ENCODE measurements at regions not wholly inside any gene's neighbourhood (a gene's known extent, or its start where the extent isn't known, plus 50 kb on each side); places are given as distances from the start of the nearest gene placed in this dataset.
A peak's percentile ranks its signal among the peaks of the same experiment; 100 is the strongest.

GRCh38 chr6:16947375-16948015, 154.4 kb upstream of the STMND1 start:
- TF ChIP-seq, protein P1, sequence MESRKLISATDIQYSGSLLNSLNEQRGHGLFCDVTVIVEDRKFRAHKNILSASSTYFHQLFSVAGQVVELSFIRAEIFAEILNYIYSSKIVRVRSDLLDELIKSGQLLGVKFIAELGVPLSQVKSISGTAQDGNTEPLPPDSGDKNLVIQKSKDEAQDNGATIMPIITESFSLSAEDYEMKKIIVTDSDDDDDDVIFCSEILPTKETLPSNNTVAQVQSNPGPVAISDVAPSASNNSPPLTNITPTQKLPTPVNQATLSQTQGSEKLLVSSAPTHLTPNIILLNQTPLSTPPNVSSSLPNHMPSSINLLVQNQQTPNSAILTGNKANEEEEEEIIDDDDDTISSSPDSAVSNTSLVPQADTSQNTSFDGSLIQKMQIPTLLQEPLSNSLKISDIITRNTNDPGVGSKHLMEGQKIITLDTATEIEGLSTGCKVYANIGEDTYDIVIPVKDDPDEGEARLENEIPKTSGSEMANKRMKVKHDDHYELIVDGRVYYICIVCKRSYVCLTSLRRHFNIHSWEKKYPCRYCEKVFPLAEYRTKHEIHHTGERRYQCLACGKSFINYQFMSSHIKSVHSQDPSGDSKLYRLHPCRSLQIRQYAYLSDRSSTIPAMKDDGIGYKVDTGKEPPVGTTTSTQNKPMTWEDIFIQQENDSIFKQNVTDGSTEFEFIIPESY (IDR thresholded peaks at IDR 0.05; ENCODE audit: borderline replicate concordance, low read depth): peak; percentile 89
- TF ChIP-seq FOXM1 (IDR thresholded peaks at IDR 0.05; ENCODE audit: low read depth): peak; percentile 95
- no peak for TF ChIP-seq NRF1 (IDR thresholded peaks at IDR 0.05; ENCODE audit: low read depth, low read length)
- peak; percentile 88 for TF ChIP-seq ELF1 (IDR thresholded peaks at IDR 0.05)
- 0 out of 2 replicates have a peak, but pooled peaks have one; percentile 29 for TF ChIP-seq TAF1 (IDR thresholded peaks at IDR 0.05; ENCODE audit: borderline replicate concordance, low read depth, low read length)
- no peak for TF ChIP-seq RCOR1 (IDR thresholded peaks at IDR 0.05; ENCODE audit: low read length)
- peak; percentile 92 for TF ChIP-seq JUND (IDR thresholded peaks at IDR 0.05)
- TF ChIP-seq EP300 (IDR thresholded peaks at IDR 0.05; ENCODE audit: borderline replicate concordance in 1 of 2, low read depth in 1 of 2, low read length in 1 of 2): peak; percentile 78 to 99
- peak; percentile 63; the same call in 1 of the 2 replicates for TF ChIP-seq MAX (IDR thresholded peaks at IDR 0.05; ENCODE audit: low read depth)
- no peak for TF ChIP-seq GATA2 (CRISPR knock-in tag; IDR thresholded peaks at IDR 0.05)
- peak; percentile 57; the same call in 1 of the 2 replicates for TF ChIP-seq YY1 (IDR thresholded peaks at IDR 0.05; ENCODE audit: low read depth)
- TF ChIP-seq, protein P2, sequence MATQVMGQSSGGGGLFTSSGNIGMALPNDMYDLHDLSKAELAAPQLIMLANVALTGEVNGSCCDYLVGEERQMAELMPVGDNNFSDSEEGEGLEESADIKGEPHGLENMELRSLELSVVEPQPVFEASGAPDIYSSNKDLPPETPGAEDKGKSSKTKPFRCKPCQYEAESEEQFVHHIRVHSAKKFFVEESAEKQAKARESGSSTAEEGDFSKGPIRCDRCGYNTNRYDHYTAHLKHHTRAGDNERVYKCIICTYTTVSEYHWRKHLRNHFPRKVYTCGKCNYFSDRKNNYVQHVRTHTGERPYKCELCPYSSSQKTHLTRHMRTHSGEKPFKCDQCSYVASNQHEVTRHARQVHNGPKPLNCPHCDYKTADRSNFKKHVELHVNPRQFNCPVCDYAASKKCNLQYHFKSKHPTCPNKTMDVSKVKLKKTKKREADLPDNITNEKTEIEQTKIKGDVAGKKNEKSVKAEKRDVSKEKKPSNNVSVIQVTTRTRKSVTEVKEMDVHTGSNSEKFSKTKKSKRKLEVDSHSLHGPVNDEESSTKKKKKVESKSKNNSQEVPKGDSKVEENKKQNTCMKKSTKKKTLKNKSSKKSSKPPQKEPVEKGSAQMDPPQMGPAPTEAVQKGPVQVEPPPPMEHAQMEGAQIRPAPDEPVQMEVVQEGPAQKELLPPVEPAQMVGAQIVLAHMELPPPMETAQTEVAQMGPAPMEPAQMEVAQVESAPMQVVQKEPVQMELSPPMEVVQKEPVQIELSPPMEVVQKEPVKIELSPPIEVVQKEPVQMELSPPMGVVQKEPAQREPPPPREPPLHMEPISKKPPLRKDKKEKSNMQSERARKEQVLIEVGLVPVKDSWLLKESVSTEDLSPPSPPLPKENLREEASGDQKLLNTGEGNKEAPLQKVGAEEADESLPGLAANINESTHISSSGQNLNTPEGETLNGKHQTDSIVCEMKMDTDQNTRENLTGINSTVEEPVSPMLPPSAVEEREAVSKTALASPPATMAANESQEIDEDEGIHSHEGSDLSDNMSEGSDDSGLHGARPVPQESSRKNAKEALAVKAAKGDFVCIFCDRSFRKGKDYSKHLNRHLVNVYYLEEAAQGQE (IDR thresholded peaks at IDR 0.05; ENCODE audit: low read depth, low read length): 0 out of 2 replicates have a peak, but pooled peaks have one; percentile 5
- TF ChIP-seq PBX3 (IDR thresholded peaks at IDR 0.05): peak; percentile 99
- peak; percentile 68 for TF ChIP-seq FOSL2 (IDR thresholded peaks at IDR 0.05; ENCODE audit: borderline replicate concordance, low read depth)
- TF ChIP-seq MEF2A (IDR thresholded peaks at IDR 0.05; ENCODE audit: borderline replicate concordance, low read depth): peak; percentile 77; the same call in 1 of the 2 replicates
- peak; percentile 94 for TF ChIP-seq SIN3A (IDR thresholded peaks at IDR 0.05; ENCODE audit: borderline replicate concordance, low read depth, low read length)
- peak; percentile 97 for TF ChIP-seq TCF12 (IDR thresholded peaks at IDR 0.05)
- TF ChIP-seq TEAD4 (IDR thresholded peaks at IDR 0.05; ENCODE audit: borderline replicate concordance, insufficient read depth): peak; percentile 96
- TF ChIP-seq POLR2AphosphoS5 (IDR thresholded peaks at IDR 0.05; ENCODE audit: low read depth, low read length): peak; percentile 85
- TF ChIP-seq, protein P3, sequence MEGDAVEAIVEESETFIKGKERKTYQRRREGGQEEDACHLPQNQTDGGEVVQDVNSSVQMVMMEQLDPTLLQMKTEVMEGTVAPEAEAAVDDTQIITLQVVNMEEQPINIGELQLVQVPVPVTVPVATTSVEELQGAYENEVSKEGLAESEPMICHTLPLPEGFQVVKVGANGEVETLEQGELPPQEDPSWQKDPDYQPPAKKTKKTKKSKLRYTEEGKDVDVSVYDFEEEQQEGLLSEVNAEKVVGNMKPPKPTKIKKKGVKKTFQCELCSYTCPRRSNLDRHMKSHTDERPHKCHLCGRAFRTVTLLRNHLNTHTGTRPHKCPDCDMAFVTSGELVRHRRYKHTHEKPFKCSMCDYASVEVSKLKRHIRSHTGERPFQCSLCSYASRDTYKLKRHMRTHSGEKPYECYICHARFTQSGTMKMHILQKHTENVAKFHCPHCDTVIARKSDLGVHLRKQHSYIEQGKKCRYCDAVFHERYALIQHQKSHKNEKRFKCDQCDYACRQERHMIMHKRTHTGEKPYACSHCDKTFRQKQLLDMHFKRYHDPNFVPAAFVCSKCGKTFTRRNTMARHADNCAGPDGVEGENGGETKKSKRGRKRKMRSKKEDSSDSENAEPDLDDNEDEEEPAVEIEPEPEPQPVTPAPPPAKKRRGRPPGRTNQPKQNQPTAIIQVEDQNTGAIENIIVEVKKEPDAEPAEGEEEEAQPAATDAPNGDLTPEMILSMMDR (IDR thresholded peaks at IDR 0.05): no peak
- peak; percentile 97 for TF ChIP-seq NFIC (IDR thresholded peaks at IDR 0.05; ENCODE audit: borderline replicate concordance)
- TF ChIP-seq CHD2 (IDR thresholded peaks at IDR 0.05; ENCODE audit: low read length, partially characterized antibody): no peak
- no peak for TF ChIP-seq RAD21 (IDR thresholded peaks at IDR 0.05; ENCODE audit: low read length)
- peak; percentile 91 for TF ChIP-seq RXRA (IDR thresholded peaks at IDR 0.05; ENCODE audit: borderline replicate concordance, low read depth)
- no peak for TF ChIP-seq EZH2phosphoT487 (IDR thresholded peaks at IDR 0.05; ENCODE audit: borderline replicate concordance, low read depth)

More at GRCh38 chr6:16947375-16948015, 154.4 kb upstream of the STMND1 start:
- no peak for DNase-seq
- no peaks in the 10 kb centered on the region for H3K9me3 ChIP-seq
- H4K20me1 ChIP-seq (ENCODE audit: insufficient read depth): no peaks in the 10 kb centered on the region
- peaks cover 23% of the 10 kb centered on the region for H3F3A ChIP-seq (replicated peaks; ENCODE audit: insufficient read depth)
- peak overlapping the region; percentile 49; the same call in 1 of the 2 replicates for H3K4me2 ChIP-seq
- peaks cover 4 to 36% of the 10 kb centered on the region in 2 experiments; a peak in 3 of 4 replicates for H3K4me1 ChIP-seq (ENCODE audit: control insufficient read depth in 1 of 2, insufficient read depth in 2 of 2, low read depth in 1 of 2, low read length in 1 of 2)
- peak overlapping the region; percentile 55; the same call in 1 of the 2 replicates for H3K9ac ChIP-seq
- POLR2A ChIA-PET: no interaction called here
- H3K27ac ChIP-seq (ENCODE audit: low read depth in 2 of 2, low read length in 1 of 2): peak overlapping the region; percentile 85 to 95
- H3K79me2 ChIP-seq (ENCODE audit: insufficient read depth): no peaks in the 10 kb centered on the region
- CTCF ChIA-PET: interaction anchor here (7.3 kb wide), 1 partner anchor 16 kb away, joined by 45 read pairs; no protein-coding TSS in a partner anchor
- H2AFZ ChIP-seq (ENCODE audit: low read depth): 0 out of 2 replicates have a peak overlapping the region, but pooled peaks have one; percentile 2
- no peak overlapping the region for H3K4me3 ChIP-seq (ENCODE audit: low read depth in 2 of 2, low read length in 1 of 2)
- H3K27me3 ChIP-seq (ENCODE audit: insufficient read depth): no peaks in the 10 kb centered on the region
- no peaks in the 10 kb centered on the region for H3K36me3 ChIP-seq (replicated peaks in 1 of 2; ENCODE audit: control insufficient read depth in 1 of 2, insufficient read depth in 2 of 2, low read length in 1 of 2)
- H3K9me2 ChIP-seq: no peaks in the 10 kb centered on the region
- WGBS (ENCODE audit: low lambda C conversion rate): 3% methylated on average over 4 of the region's 4 CpGs
